HL-60 (cell line): ENCODE measurements at regions not wholly inside any gene's neighbourhood (a gene's known extent, or its start where the extent isn't known, plus 50 kb on each side); places are given as distances from the start of the nearest gene placed in this dataset.

ENCODE experiments used
- DNase-seq, 2 experiments: peaks; one replicate each; pipeline ENCODE4 v3.0.0-alpha.2; 2010 to 2020; ENCODE audit warnings: low read depth in 1 of 2, low spot score in 1 of 2
- H3K27ac ChIP-seq: fragments of 250-450 bp; sonication (Bioruptor Pico); replicated peaks from 2 replicates; pipeline ENCODE4 v1.5.1; 2020; ENCODE audit warnings: mild to moderate bottlenecking, moderate library complexity
- H3K27me3 ChIP-seq: fragments of 250-450 bp; sonication (Bioruptor Pico); 2 replicates; pipeline ENCODE4 v1.5.1; 2021; ENCODE audit warnings: mild to moderate bottlenecking, moderate library complexity; ENCODE audit not compliant: insufficient read depth, poor library complexity, severe bottlenecking
- H3K4me3 ChIP-seq: replicated peaks from 2 replicates; pipeline ENCODE4 v1.5.1; 2011; ENCODE audit warnings: mild to moderate bottlenecking, control low read depth, low read length; ENCODE audit not compliant: insufficient read depth
- GABPA ChIP-seq: IDR thresholded peaks from 2 replicates; pipeline ENCODE4 v1.6.1; 2012; ENCODE audit warnings: low read depth
- POLR2AphosphoS5 ChIP-seq: IDR thresholded peaks from 2 replicates; pipeline ENCODE4 v1.6.1; 2012; ENCODE audit warnings: low read depth
- SPI1 ChIP-seq: IDR thresholded peaks from 2 replicates; pipeline ENCODE4 v1.6.1; 2012; ENCODE audit warnings: low read depth, mild to moderate bottlenecking, borderline replicate concordance
- TF ChIP-seq, protein P1 (sequence below): IDR thresholded peaks from 2 replicates; pipeline ENCODE4 v1.6.1; 2012; ENCODE audit warnings: low read depth; ENCODE audit not compliant: insufficient replicate concordance
- TF ChIP-seq, protein P2 (sequence below): IDR thresholded peaks from one replicate; pipeline ENCODE4 v1.5.1; 2011; ENCODE audit warnings: low read length, control low read depth, inconsistent platforms; ENCODE audit not compliant: insufficient read depth

DNA sequence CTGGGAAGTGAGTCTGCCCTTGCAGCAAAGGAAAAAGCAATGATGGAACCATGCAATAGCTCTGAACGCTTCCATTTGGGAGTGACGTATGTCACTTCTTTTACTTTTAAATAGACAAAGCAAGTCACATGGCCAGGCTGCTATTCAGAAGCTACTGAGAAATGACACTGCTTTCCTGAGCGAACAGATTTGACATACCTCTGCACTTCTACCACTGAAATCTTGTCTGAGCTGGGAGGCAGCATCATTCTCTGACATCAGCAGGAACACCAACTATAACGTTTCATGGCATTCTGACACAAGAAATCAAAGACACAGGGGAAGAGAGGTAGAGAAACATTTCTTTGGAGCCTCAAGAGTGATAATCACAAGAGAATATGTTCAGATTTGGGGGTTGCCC lies 271.1 kb downstream of the SNX13 start:
- H3K4me3 ChIP-seq = no peak overlapping the region
- TF ChIP-seq POLR2AphosphoS5 (no peak), GABPA (no peak), SPI1 (no peak)
- TF ChIP-seq, protein P1, sequence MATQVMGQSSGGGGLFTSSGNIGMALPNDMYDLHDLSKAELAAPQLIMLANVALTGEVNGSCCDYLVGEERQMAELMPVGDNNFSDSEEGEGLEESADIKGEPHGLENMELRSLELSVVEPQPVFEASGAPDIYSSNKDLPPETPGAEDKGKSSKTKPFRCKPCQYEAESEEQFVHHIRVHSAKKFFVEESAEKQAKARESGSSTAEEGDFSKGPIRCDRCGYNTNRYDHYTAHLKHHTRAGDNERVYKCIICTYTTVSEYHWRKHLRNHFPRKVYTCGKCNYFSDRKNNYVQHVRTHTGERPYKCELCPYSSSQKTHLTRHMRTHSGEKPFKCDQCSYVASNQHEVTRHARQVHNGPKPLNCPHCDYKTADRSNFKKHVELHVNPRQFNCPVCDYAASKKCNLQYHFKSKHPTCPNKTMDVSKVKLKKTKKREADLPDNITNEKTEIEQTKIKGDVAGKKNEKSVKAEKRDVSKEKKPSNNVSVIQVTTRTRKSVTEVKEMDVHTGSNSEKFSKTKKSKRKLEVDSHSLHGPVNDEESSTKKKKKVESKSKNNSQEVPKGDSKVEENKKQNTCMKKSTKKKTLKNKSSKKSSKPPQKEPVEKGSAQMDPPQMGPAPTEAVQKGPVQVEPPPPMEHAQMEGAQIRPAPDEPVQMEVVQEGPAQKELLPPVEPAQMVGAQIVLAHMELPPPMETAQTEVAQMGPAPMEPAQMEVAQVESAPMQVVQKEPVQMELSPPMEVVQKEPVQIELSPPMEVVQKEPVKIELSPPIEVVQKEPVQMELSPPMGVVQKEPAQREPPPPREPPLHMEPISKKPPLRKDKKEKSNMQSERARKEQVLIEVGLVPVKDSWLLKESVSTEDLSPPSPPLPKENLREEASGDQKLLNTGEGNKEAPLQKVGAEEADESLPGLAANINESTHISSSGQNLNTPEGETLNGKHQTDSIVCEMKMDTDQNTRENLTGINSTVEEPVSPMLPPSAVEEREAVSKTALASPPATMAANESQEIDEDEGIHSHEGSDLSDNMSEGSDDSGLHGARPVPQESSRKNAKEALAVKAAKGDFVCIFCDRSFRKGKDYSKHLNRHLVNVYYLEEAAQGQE = no peak
- TF ChIP-seq, protein P2, sequence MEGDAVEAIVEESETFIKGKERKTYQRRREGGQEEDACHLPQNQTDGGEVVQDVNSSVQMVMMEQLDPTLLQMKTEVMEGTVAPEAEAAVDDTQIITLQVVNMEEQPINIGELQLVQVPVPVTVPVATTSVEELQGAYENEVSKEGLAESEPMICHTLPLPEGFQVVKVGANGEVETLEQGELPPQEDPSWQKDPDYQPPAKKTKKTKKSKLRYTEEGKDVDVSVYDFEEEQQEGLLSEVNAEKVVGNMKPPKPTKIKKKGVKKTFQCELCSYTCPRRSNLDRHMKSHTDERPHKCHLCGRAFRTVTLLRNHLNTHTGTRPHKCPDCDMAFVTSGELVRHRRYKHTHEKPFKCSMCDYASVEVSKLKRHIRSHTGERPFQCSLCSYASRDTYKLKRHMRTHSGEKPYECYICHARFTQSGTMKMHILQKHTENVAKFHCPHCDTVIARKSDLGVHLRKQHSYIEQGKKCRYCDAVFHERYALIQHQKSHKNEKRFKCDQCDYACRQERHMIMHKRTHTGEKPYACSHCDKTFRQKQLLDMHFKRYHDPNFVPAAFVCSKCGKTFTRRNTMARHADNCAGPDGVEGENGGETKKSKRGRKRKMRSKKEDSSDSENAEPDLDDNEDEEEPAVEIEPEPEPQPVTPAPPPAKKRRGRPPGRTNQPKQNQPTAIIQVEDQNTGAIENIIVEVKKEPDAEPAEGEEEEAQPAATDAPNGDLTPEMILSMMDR = no peak
- no peak for DNase-seq
- H3K27ac ChIP-seq = no peak overlapping the region
- H3K27me3 ChIP-seq = no peaks in the 10 kb centered on the region

DNA sequence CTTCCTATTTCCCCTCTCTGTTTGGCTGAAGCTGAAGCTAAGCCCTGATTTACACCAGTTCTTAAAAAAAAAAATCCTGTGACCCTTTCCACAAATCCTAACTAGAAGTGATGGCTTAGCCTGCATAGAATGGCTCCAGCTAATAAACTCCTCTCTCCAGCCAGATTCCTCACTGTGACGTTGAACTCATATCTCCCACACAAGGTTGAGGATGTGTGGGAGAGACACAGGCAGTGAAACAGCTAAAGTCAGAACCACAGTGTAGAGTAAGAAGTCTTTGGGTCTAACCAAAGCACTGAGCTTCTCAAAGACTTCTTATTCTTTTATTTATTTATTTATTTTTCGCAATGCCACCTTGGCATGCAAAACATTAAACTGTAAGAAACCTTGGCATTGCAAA lies 268.3 kb downstream of the SNX13 start:
- no peak for DNase-seq
- H3K27ac ChIP-seq = no peak overlapping the region
- H3K4me3 ChIP-seq = no peak overlapping the region
- no peaks in the 10 kb centered on the region for H3K27me3 ChIP-seq
- TF ChIP-seq SPI1 (no peak), GABPA (no peak), POLR2AphosphoS5 (no peak)
- TF ChIP-seq, protein P1 = no peak

DNA sequence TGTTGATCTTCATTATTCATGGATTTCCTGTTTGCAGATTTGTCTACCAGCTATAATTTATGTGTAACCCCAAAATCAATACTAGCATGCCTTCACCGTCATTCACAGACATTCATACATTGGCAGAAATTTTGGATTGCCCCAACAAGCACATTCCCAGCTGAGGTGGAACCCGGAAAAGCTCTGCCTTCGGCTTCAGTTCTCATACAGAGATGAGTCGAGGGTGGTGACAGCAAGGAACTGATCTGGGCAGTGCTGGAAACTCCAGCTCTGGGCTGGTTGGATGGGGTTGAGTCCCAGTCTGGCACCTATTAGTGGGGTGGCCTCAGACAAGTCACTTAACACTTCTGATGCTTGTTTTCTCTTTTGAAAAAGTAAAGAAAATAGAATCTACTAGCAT lies 267.5 kb downstream of the SNX13 start:
- Histone ChIP-seq H3K27me3 (no peaks in the 10 kb centered on the region), H3K27ac (no peak overlapping the region), H3K4me3 (no peak overlapping the region)
- no peak for DNase-seq
- TF ChIP-seq, protein P1 = no peak
- TF ChIP-seq SPI1 (no peak), GABPA (no peak), POLR2AphosphoS5 (no peak)
- TF ChIP-seq, protein P2 = no peak
